GM18526 (cell line): ENCODE measurements at regions not wholly inside any gene's neighbourhood (a gene's known extent, or its start where the extent isn't known, plus 50 kb on each side); places are given as distances from the start of the nearest gene placed in this dataset.

Experiments
- POLR2A ChIP-seq: IDR thresholded peaks from 3 replicates; pipeline ENCODE4 v1.6.1; 2011; ENCODE audit not compliant: insufficient read length; ENCODE audit errors: extremely low read depth

DNA sequence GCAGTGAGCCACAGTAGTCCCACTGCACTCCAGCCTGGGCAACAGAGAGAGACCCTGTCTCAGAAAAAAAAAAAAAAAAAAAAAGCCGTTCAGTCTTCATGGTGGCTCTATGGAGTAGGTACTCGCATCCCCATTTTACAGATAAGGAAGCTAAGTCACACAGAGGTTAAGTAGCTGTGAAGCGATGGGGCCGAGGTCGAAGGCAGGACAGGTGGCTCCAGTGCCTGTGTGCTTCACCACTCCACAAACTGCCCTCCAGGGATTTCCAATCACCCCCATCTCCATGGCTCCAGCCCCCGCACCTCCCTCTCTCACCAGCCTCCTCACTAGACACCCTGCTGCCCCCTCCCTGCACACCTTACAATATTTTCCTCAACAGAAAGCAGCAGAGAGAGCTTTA, 61.9 kb downstream of the SYF2 start:
- no peak for TF ChIP-seq POLR2A

GRCh38 chr1:25169610-25170009, 62.7 kb downstream of the SYF2 start:
- no peak for TF ChIP-seq POLR2A

DNA sequence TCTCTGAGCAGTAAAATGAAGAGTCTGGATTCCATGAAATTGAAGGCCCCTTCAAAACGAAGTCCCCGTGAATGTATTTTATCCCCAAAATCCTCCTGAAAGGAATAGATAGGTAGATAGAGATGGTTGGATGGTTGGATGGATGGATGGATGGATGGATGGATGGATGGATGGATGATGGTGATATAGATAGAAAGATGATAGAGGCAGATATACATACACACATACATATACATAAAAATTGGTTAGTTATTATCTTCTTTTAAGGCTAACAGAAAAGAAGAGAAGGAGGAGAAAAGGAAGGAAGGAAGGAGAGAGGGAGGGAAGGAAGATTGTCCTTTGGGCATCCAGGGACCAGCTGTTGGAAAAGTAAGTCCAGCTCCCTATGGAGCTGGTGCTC, 63.1 kb downstream of the SYF2 start:
- no peak for TF ChIP-seq POLR2A

DNA sequence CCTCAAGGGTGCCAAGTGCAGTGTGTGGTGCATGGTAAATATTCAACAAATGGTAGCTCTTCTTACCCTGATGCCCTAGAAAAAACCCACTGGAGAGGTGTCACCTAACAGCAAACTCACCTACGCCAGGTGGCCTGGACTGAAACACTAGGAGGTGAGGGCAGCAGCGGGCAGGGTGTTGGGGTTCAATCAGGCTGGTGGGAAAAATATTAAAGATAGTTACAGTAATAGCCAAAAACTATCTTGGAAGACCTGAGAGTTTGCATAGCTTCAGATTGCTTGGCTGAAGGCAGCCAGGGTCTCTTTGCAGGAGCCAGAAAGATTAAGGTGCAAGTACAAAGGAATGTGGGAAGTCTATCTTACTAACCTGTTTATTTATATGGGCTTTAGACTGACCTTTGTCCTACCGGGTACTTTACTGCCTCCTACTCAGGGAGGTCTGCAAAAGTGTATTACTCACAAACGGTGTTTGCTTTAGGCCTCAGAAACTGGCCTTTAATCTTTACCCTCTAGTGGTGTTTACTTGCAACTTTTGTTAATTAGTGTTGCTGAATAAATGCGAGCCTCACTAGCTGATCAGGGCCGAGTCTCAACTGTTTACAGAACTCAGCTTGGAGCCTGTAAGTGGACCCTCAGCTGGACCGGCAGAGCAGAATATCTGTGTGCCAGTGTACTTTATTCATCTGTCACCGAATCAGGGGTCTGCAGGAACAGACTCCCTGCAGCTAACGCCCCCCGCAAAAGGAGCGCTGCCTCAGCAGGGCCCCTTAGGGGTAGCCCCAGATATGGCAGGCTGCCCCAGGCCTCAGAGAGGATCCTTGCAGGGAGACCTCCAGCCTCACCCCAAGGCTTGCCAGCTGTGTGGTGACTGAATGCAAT, 63.9 kb downstream of the SYF2 start:
- no peak for TF ChIP-seq POLR2A

- no peak for TF ChIP-seq POLR2A
These were observed 64.8 kb downstream of the SYF2 start for GRCh38 chr1:25167269-25168192.

DNA sequence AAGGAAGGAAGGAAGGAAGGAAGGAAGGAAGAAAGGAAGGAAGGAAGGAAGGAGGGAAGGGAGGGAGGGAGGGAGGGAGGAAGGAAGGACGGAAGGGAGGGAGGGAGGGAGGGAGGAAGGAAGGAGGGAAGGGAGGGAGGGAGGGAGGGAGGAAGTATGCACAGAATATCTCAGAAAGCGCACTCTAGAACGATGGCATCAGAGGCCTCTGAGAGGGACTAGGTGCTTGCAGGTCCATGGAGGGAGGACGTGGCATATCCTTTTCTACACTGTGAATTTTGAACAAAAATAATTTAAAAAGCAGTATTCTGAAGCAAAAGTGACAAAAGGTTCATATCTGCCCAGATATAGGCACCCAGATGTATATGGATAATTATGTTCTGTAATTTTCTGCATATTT, 65.5 kb downstream of the SYF2 start:
- TF ChIP-seq POLR2A: no peak

GRCh38 chr1:25163986-25164385, 68.3 kb downstream of the SYF2 start:
- no peak for TF ChIP-seq POLR2A

GRCh38 chr1:25161981-25162380, 70.3 kb downstream of the SYF2 start:
- TF ChIP-seq POLR2A: no peak

DNA sequence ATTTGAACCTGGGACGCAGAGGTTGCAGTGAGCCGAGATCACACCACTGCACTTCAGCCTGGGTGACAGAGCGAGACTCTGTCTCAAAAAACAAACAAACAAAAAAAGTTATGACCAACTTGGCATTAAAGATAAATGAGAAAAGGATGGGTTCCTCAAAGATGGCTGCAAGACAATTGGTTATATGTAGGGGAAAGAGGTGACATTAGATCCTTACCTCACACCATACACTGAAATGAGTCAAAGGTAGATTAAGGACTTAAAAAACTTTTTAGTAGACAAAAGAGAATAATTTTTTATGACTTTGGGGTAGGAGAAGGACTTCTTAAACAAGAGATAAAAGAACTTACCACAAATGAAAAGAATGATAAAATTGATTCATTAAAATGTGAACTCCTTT, 74.5 kb downstream of the SYF2 start:
- no peak for TF ChIP-seq POLR2A

GRCh38 chr1:25150985-25151495, 81.3 kb downstream of the SYF2 start:
- no peak for TF ChIP-seq POLR2A

DNA sequence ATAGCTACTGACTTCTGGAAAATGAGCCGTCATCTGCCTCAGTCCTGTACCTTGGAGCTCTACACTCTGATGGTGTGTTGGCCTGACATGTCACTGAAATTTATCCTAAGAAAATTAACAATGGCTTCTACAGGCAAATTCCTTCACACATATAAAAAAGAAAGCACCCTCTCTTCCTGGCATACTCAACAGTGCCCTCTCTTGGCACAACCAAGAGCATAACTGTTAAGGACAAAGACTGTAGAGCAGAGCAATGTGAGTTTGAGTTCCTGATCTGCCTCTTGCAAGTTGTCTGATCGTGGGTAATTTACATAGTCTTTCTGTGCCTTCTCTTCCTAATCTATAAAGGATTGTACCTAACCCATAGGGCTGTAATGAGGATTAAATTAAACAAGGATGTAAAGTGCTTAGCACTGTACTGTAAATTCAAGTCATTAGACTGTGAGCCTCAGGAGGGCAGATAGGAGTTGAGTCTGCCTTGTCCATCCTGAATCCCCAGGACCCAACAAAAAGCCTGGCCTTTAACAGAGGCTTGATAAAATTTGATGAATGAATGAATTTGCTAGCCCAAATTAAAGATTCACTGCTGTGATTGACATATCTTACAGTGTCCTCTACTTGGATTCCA, 83.5 kb downstream of the SYF2 start:
- TF ChIP-seq POLR2A: no peak

DNA sequence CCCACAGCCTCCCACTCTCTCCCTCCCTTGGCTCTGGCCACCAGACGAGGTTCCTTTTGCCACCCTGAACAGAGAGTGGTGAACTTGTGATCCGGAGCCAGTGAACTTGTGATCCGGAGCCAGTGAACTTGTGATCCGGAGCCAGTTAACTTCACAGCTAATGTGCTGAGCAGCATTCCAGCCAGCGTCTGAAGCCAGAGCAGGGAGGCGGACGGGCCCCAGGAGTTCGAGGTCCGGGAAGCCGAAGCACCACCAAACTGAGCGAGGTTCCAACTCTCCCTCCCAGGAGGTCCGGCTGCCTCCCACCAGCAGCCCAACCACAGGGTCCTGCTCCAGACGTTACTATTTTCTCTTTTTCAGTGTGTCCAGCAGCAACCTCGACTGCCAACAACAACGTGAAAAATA, 85.8 kb downstream of the SYF2 start:
- no peak for TF ChIP-seq POLR2A

- TF ChIP-seq POLR2A: no peak
These were observed 86.4 kb downstream of the SYF2 start for GRCh38 chr1:25145775-25146393.

DNA sequence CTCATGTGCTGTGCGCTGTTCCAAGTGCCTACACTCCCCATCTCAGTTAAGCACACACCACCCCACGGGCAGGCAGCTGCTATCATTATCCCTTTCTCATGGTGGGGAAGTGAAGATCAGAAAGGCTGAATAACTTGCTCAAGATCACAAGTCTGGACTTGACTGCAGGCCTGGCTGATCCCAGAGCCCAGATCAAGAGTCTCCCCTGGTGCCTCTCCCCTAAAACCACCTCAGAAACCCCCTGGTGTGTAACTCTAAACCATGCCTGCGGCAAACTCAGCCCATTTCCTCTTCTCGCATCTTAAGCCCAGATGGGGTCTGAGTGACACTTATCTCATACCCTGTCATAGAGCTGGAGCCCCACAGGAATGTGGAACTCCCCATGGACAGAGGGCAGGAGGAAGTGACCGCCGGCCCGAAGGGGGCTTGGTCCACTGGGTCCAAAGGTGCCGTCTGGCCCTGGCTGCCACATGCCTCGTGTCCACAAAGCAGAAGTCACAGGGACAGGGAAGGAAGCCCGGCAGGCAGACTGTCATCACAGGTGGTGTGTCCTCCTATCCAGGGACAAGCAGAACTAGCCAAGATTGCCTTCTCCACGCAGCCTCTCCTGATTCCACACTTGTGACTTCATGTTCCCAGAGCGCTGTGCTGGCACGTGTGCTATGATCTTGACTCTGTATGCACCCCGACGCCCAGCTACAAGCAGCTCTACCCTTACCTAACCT, 92.1 kb downstream of the SYF2 start:
- TF ChIP-seq POLR2A: no peak
